ENCODE measurements at regions not wholly inside any gene's neighbourhood (a gene's known extent, or its start where the extent isn't known, plus 50 kb on each side); places are given as distances from the start of the nearest gene placed in this dataset.
"Not testable (repeated sequence)": the region's sequence is repeated elsewhere in the genome, so short reads cannot be mapped to it uniquely, and the experiment has no call there.

GRCh38 chr1:148257886-148258285 is 105.8 kb upstream of the NBPF11 start:
- not testable (repeated sequence) for TF ChIP-seq CTCF (conservative IDR thresholded peaks at IDR 0.05 in 1 of 2, IDR thresholded peaks at IDR 0.05 in 1 of 2; ENCODE audit: low read depth in 1 of 2, low read length in 2 of 2); EZH2 (IDR thresholded peaks at IDR 0.05; ENCODE audit: low read length, missing control alignments)
